MV-4-11 (cell line): ENCODE measurements at regions not wholly inside any gene's neighbourhood (a gene's known extent, or its start where the extent isn't known, plus 50 kb on each side); places are given as distances from the start of the nearest gene placed in this dataset.
"Not testable (repeated sequence)": the region's sequence is repeated elsewhere in the genome, so short reads cannot be mapped to it uniquely, and the experiment has no call there.

Experiments
- DNase-seq: peaks from one replicate; lab custom pipeline; 2025; lab: John Stamatoyannopoulos, UW

DNA sequence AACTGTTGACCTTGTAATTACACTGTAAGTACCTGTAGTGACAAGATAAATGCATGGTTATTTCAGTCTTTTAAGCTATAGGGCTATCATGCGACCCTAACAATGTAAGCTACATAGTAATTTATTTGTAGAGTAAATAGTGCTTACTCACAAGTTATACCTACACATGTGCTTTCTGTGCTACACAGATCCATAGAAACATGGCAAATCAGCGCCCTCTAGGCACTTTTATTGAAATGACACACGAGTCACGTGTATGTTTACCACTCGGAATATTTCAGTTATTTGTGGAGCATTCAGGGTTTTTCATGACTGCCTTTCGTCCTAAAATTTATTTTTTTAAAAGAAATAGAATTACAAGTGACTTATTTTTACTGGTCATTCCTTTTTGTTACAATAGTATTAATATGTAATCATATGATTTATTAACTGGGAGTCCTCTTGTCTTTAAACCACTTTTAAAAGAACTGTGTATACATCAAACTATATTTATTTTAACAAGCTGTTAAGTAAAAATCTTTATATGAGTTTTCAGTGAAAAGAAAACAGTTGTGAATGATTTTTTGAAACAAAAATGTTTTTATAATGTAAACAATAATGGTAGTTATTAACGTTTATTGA lies 1242.3 kb upstream of the WWC1 start:
- peak; percentile 30 for DNase-seq

- DNase-seq = no peak
Observed at GRCh38 chr5:167049771-167050567, 1241.5 kb upstream of the WWC1 start.

DNA sequence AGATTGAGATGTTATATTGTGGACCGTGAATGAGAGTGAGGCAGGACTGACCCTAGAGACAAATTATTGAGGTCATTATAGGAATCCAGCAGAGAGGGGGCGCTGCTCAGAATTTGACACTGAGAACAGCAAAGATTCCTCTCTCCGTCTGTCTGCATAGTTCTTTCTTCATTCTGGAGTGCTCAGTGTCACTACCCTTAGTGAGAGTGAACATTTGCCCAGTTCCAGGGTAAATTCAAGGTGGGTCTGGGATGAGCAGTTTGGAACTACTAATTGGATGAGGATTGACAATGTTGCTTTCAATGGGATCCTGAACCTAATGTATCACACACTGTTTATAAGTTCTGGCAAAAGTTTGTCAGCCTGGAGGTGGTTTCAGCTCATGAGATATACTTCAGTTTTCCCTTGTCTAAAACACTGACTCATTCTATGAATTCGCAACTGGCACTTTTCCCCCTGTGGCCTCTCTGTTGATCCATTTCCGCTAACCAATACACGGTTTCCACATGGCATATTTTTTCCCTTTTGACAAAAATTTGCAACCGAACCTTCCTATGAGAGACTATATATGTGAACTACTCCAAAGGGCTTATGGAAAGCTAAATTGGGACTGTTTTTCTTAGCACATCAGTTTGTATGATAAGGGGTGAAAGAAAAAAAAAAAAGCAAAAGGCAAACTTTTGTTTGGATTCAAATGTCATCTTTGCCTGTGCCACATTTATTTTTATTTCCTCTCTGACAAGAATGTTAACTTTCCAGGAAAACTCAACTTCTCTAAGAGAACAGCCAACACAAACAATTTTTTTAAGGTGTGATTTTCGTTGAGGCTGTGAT lies 1240.7 kb upstream of the WWC1 start:
- DNase-seq = no peak

DNA sequence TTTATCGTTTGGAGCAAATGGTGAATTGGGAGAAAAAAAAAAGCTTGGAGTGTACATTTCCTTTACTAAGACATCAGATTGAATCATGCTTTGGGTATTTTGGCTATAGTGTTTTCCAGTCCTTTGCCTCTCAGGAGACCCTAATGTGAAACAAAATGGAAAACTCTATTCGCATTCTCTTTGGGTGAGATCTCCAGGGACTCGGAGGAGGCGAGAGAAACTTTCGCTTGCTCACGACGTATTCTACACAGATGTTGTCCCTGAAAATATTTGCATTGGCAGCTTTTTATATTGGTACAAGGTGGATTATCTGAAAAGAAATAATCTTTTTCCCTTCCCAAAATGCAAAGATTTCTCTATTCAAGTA lies 1240.1 kb upstream of the WWC1 start:
- no peak for DNase-seq

DNA sequence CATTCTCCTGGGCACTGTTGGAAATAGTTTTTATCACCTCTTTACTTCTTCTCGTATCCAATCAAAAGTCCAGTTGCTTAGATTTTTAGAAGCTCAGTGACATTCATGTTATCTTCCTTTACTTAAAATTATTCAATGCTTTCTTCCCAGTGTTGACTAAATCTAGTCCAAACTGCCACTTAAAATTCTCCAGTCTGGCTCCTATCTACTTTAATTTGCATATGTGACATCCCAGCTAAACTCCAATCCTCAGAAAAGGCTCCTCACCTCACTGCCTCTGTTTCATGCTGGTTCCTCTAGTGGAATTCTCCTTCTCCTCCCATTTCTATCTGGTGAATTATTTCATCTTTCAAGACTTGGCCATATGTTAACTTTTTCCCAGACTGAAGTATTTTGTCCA lies 1238.7 kb upstream of the WWC1 start:
- DNase-seq = no peak

- no peak for DNase-seq
Observed at GRCh38 chr5:167057665-167058064, 1233.8 kb upstream of the WWC1 start.

DNA sequence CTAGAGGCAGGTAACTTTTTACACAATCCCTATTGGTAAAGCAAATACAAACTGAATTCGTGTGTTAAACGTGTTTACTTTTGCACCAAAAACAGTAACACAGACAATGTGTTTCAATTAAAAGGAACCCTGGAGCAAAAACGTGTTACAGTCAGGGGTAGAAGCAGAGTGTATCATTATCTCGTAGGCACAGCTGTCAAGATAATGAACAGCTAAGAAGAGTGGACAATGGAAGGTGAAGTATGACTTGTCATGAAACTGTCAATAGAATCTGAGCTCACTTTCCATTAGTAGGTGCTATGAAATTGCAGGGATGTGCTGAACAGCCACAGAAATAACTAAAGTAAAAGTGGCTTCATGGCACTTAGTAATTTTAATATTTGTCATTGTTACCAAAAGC lies 1229.8 kb upstream of the WWC1 start:
- DNase-seq = no peak

DNA sequence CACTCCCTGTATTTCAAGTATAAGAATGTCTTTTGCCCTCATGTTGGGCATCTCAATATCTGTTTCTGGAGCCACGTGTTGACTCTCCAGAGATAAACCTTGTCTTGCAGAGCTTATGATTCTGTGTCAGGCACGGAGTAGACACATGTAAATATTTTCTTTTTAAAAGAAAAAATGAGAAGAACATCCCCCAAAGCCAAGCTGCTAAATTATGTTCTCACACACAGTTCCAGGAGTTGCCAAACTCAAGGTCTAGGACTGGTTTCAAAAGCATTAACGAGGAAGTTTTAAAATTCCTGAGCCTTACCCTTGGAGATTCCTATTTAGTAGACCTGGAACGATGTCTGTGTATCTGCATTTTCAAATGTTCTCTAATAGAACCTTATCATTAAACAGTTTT lies 1228.3 kb upstream of the WWC1 start:
- DNase-seq = no peak

DNA sequence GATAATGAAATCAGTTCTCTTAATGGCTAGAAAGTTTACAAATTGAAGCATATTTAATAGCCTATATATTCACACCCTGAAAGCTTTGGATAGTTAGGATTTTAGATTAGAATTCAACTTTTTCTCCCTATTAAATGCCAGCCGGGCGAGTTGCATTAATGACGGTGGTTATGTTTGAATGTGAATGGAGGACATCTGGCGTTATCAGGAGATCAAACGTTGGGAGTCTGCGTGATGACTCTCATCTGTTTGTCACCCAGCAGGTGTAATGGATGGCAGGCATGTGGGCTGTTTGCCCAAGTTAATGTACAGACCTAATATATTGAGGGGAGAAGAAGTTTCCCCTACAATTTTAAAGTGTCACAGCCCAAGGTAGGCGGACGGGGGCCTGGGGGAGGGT lies 1227.7 kb upstream of the WWC1 start:
- DNase-seq = no peak

- no peak for DNase-seq
Observed at GRCh38 chr5:167064198-167064776, 1227.2 kb upstream of the WWC1 start.

GRCh38 chr5:167065794-167066193 lies 1225.7 kb upstream of the WWC1 start:
- no peak for DNase-seq

GRCh38 chr5:167071981-167072610 lies 1219.3 kb upstream of the WWC1 start:
- DNase-seq = no peak

DNA sequence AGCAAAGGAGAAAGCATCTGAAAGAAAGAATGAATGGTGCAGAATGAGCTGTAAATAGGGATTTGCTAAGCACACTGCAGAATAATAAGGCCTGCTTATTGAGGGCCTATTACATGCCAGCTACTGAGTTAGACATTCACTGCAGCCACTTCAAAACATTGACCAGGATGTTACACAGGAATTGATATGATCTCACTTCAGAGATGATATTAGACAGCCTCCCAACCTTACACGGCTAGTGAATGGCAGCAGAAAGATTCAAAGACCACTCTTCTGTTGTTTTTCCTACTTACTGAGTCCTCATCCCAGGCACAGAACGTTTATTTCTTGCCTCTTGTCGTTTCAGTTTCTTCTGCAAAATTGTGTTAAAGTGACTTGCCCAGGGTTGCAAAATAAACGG lies 1209.9 kb upstream of the WWC1 start:
- no peak for DNase-seq

- DNase-seq = no peak
Observed at GRCh38 chr5:167096816-167097215, 1194.6 kb upstream of the WWC1 start.

GRCh38 chr5:167104351-167104750 lies 1187.1 kb upstream of the WWC1 start:
- DNase-seq = no peak

DNA sequence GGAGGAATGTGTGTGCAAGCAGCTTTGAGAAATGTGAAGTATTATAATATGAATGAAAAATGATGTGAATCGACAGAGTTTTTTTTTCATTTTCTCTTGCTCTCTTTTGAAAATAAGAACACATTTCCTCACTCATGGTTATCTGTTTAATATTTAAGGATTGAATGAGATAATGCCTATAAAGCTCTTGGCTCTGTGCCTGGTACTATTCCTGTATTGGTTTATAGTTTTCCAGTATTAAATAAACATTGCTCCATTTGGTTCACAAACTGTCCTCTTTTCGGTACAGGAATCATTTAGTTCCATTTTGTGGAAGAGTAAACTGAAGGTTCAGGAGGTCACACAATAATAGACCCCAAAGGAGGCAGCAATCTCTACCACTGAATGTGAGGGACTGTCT lies 1185.5 kb upstream of the WWC1 start:
- no peak for DNase-seq

- no peak for DNase-seq
Observed at GRCh38 chr5:167107684-167108083, 1183.8 kb upstream of the WWC1 start.

- DNase-seq = not testable (repeated sequence)
Observed at GRCh38 chr5:167108266-167108665, 1183.2 kb upstream of the WWC1 start.

DNA sequence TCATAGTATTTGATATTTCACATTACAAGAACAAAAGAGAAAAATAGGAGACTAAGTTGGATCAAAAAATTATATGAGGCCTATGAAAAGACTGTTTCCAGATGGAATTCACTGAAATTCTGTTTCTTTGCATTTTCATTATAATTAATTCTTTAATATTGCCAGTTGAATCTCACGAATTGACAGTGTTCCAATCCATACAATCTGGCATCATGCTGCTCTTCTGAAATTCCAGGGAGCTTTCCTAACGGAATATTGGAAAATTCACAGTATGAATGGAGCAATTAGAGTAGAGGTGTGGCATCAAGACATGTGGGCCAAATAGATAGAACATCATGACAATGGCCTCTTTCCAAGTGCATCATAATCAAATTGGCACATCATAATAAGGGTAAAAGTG lies 1178.9 kb upstream of the WWC1 start:
- DNase-seq = no peak

DNA sequence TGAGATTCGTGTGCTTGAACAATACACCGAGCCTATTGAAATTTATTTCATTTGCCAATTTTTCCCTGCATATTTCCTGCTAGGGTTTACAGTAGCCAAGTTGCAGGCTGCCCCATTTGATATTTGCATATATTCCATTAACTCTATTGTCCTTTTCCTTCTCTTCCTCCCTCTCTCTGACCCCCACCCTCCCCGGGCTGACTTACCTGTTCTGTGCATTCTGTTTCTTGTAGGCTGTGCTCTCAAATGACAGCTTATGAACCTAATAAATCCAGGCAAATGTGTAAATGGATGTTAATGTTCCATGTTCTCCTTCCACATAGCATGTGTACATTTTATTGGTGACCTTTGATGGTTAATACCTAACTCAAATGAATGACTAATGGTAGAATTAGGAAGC lies 1169.2 kb upstream of the WWC1 start:
- DNase-seq = no peak

GRCh38 chr5:167123126-167123525 lies 1168.3 kb upstream of the WWC1 start:
- DNase-seq = no peak

- DNase-seq = no peak
Observed at GRCh38 chr5:167128581-167128980, 1162.9 kb upstream of the WWC1 start.
